Erythroblast (primary cell): ENCODE measurements at regions not wholly inside any gene's neighbourhood (a gene's known extent, or its start where the extent isn't known, plus 50 kb on each side); places are given as distances from the start of the nearest gene placed in this dataset.

Experiments
- GATA1 ChIP-seq: IDR thresholded peaks from 2 replicates; pipeline ENCODE4 v1.6.1; 2011; ENCODE audit warnings: low read depth, mild to moderate bottlenecking, control low read depth, low read length, moderate library complexity
- POLR2A ChIP-seq: IDR thresholded peaks from 2 replicates; pipeline ENCODE4 v1.6.1; 2011; ENCODE audit warnings: mild to moderate bottlenecking, low read length

DNA sequence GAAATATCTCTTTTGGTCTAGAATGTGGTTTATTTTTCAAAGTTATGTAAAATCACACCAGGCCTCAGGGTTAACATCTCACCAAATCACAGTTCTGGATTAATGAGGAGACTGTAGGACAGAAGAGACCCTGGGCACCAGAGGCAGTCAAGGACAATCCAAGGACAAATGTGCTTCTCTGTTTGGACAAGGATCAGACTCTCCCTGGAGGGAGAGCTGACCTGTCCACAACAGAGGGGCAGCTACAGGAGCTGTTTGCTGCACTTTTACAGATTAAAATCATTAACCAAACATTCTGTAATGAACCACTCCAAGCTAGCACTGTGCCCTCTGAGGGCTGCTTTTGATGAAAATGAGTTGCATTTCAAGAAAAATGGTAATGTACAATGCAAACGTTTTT lies 690.6 kb upstream of the SLC8A1 start:
- TF ChIP-seq POLR2A = no peak
- no peak for TF ChIP-seq GATA1
